ENCODE measurements at regions not wholly inside any gene's neighbourhood (a gene's known extent, or its start where the extent isn't known, plus 50 kb on each side); places are given as distances from the start of the nearest gene placed in this dataset.

DNA sequence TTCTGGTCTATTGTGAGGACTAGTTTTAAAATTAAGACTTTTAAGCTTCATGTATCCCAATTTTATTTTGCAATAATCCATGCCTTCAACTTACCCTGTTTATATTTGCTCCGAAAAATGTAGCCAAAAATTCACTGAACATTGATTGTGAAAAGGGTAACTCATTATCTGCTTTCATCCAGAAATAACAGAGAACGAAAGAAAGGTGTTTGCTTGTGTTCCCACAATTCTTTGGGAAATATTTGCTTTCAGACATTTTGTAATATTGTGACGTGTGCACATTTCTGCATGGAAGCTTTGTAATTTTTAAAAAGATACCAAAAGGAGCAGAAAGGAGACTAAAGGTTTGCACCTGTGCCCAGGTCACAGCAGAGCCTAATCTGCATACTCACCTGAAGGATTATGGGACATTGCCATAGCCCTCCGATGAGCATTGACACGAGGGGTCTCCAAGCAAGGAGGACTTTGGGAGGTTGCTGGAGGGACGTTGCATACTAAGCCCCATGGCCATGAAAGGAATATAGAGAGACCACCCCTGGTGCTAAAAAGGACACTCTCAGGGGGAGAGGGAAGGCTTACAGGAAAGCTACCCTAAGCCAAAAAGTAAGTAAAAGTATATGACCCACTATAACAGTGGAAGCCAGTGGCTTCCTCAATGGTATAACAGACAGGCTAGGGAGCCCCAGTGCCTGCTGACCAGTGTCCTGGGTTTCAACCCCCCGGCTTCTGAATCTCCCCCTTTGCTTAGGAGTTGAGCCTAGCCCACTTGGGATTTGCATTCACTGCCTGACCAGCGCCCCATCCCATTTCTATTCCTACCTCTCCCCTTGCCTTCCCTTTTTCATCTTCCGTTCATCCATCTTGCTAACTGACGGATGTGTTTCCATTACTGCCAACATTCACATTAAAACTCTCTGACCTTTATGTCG is 148.6 kb upstream of the ZC3H12A start:
- TF ChIP-seq CTCF (IDR thresholded peaks at IDR 0.05; ENCODE audit: extremely low read depth, insufficient read depth, missing control alignments), result no peak
- in situ Hi-C loops (cut with MboI; ENCODE audit: low pct_unique_long_range_greater_than_20kb, low sequenced_read_pairs, unreplicated experiment), result no loop called here
- no peak for DNase-seq (ENCODE audit: low spot score)

GRCh38 chr1:37332126-37332525 is 142.3 kb upstream of the ZC3H12A start:
- no peak for TF ChIP-seq CTCF (IDR thresholded peaks at IDR 0.05; ENCODE audit: extremely low read depth, insufficient read depth, missing control alignments)
- in situ Hi-C loops (cut with MboI; ENCODE audit: low pct_unique_long_range_greater_than_20kb, low sequenced_read_pairs, unreplicated experiment), result no loop called here
- no peak for DNase-seq (ENCODE audit: low spot score)

DNA sequence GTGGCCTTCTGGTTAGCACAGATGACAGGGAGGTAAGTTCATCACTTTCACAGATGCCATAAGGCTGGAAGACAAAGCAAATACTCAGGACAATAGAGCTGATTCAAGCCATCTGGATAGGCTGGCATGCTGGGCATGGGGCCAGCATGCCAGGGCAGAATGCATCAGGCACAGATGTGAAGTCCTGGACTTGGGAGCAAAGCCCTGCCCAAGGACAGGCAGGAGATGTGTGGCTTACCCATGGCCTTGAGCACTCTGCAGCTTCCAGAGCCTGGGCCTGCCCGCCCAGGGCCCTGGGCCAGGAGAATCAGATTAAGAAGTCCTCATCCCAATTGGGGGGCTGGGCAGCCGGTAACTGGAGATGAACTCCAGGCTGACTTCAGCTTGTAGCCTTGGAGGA is 135.7 kb upstream of the ZC3H12A start:
- DNase-seq (ENCODE audit: low spot score), result no peak
- no peak for TF ChIP-seq CTCF (IDR thresholded peaks at IDR 0.05; ENCODE audit: extremely low read depth, insufficient read depth, missing control alignments)
- in situ Hi-C loops (cut with MboI; ENCODE audit: low pct_unique_long_range_greater_than_20kb, low sequenced_read_pairs, unreplicated experiment), result no loop called here

DNA sequence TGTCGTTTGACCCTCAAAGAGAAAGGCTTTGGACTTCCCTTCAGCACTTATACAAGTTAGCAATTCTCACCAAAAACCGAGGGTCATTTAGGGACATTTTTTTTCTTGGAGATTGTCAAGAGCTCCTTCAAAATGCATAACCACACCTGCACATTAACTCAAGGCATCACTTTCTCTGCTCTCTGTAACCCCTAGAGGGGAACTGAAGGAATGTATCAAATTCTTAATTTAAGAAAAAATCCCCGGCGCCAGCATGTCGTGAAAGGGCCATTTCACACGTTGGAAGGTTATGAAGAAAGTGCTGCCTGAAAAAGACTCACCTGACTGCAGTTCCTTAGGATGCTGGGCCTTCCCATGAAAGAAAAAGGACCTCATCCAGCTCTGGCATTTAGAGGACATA is 131.6 kb upstream of the ZC3H12A start:
- no peak for TF ChIP-seq CTCF (IDR thresholded peaks at IDR 0.05; ENCODE audit: extremely low read depth, insufficient read depth, missing control alignments)
- in situ Hi-C loops (cut with MboI; ENCODE audit: low pct_unique_long_range_greater_than_20kb, low sequenced_read_pairs, unreplicated experiment), result no loop called here
- no peak for DNase-seq (ENCODE audit: low spot score)

GRCh38 chr1:37347104-37347649 is 127.2 kb upstream of the ZC3H12A start:
- no peak for DNase-seq (ENCODE audit: low spot score)
- TF ChIP-seq CTCF (IDR thresholded peaks at IDR 0.05; ENCODE audit: extremely low read depth, insufficient read depth, missing control alignments), result no peak
- in situ Hi-C loops (cut with MboI; ENCODE audit: low pct_unique_long_range_greater_than_20kb, low sequenced_read_pairs, unreplicated experiment), result no loop called here

DNA sequence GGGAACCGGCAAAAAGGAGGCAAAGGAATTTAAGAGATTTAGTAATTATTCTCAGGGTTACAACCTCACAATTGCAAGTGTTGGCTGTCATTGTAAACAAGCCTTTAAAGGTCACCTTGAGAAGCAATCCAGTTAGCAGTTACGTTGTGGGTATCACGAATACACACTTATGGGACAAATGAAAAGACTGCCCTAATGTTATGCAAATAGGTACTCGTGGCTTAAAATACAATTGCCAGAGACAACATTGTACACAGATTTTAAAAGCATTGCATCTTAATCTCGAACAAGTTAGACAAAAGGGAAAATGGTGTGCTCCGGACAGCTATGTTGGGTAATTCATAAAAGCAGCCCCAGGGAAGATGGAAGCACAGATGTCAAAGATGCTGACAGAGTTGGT is 120.5 kb upstream of the ZC3H12A start:
- in situ Hi-C loops (cut with MboI; ENCODE audit: low pct_unique_long_range_greater_than_20kb, low sequenced_read_pairs, unreplicated experiment), result no loop called here
- no peak for DNase-seq (ENCODE audit: low spot score)
- TF ChIP-seq CTCF (IDR thresholded peaks at IDR 0.05; ENCODE audit: extremely low read depth, insufficient read depth, missing control alignments), result no peak

Data from GM13977 (cell line).